ENCODE measurements at regions not wholly inside any gene's neighbourhood (a gene's known extent, or its start where the extent isn't known, plus 50 kb on each side); places are given as distances from the start of the nearest gene placed in this dataset.

DNA sequence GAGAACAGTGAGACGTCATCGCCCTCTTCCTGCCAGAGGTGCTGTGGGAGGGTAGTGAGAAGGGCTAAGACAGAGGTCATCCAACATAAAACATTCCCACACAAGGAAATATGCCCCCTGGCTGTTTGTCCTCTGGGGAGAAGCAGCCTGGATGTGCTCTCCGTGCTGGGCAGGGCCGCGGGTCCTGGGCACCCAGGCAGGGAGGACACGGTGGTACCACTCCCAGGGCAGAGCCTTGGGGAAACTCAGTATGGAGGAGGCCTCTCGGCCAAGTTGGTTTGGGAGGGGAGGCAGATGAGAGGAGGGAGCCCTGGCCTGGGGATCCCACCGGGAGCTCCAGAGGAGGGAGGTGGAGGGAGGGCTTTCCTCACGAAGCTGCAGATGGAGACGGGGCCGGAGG lies 129.4 kb downstream of the GLRX3 start:
- H3K56ac ChIP-seq (ENCODE audit: extremely low read depth, insufficient read depth, low read length) = no peak overlapping the region
- ChIA-PET POLR2A (ENCODE audit: unreplicated experiment) (no interaction called here), CTCF (no interaction called here)
- dilution Hi-C loops (cut with HindIII; ENCODE audit: low sequenced_read_pairs, unreplicated experiment) = no loop called here
- no peak overlapping the region for H4K8ac ChIP-seq (ENCODE audit: low read depth in 2 of 2, low read length in 2 of 2)
- H3K4ac ChIP-seq (ENCODE audit: low read depth, low read length) = no peak overlapping the region
- no peak overlapping the region for H3K4me2 ChIP-seq (ENCODE audit: low read depth, low read length)
- WGBS, 2 experiments (ENCODE audit: extremely low coverage in 2 of 2, insufficient read length in 1 of 2) = 65% methylated on average over 2 of the region's 11 CpGs; no CpG with 5 or more reads in 1 of the 2 experiments
- H4K91ac ChIP-seq (ENCODE audit: insufficient read depth, low read depth, low read length) = no peak overlapping the region
- H3K9ac ChIP-seq (ENCODE audit: low read depth, low read length) = no peak overlapping the region
- no peak for TF ChIP-seq MAZ (IDR thresholded peaks at IDR 0.05; ENCODE audit: borderline replicate concordance, low read depth, low read length)
- no peak for TF ChIP-seq RFX5 (IDR thresholded peaks at IDR 0.05; ENCODE audit: low read depth, low read length)
- no peak for TF ChIP-seq POLR2A (IDR thresholded peaks at IDR 0.05; ENCODE audit: low read depth, low read length)
- no peak for TF ChIP-seq FOS (IDR thresholded peaks at IDR 0.05; ENCODE audit: low read depth, low read length)
- TF ChIP-seq NFE2L2 (IDR thresholded peaks at IDR 0.05; ENCODE audit: low read depth, low read length) = no peak
- no peak for TF ChIP-seq MAFK (IDR thresholded peaks at IDR 0.05; ENCODE audit: low read depth, low read length)
- no peak for TF ChIP-seq CEBPB (IDR thresholded peaks at IDR 0.05; ENCODE audit: low read depth, low read length)
- intact Hi-C loops (cut with micrococcal nuclease) = no loop called here
- H2BK15ac ChIP-seq (ENCODE audit: low read depth, low read length) = no peak overlapping the region
- no peaks in the 10 kb centered on the region for H3K36me3 ChIP-seq (ENCODE audit: control insufficient read depth, insufficient read depth, low read length)
- no peak overlapping the region for H2AFZ ChIP-seq (replicated peaks; ENCODE audit: low read length, poor library complexity)
- H4K5ac ChIP-seq (ENCODE audit: low read depth, low read length) = no peak overlapping the region
- DNase-seq (no peak), ATAC-seq (ENCODE audit: low read depth) (no peak)
- H3K27me3 ChIP-seq (ENCODE audit: control insufficient read depth, insufficient read depth, low read length) = no peaks in the 10 kb centered on the region
- H2AK5ac ChIP-seq (ENCODE audit: low read depth, low read length) = no peak overlapping the region
- no peak overlapping the region for H2AK9ac ChIP-seq (replicated peaks; ENCODE audit: low read depth, low read length, poor library complexity)
- H3K4me1 ChIP-seq (ENCODE audit: control insufficient read depth, insufficient read depth, low read length) = no peaks in the 10 kb centered on the region
- H2BK20ac ChIP-seq (ENCODE audit: low read depth, low read length) = no peak overlapping the region
- H4K20me1 ChIP-seq (ENCODE audit: insufficient read depth, low read length) = no peaks in the 10 kb centered on the region
- no peaks in the 10 kb centered on the region for H3K79me1 ChIP-seq (ENCODE audit: low read depth in 1 of 2, low read length in 2 of 2)
- H3K4me3 ChIP-seq (ENCODE audit: insufficient read depth, low read depth, low read length) = no peak overlapping the region
- no peak overlapping the region for H3K27ac ChIP-seq (ENCODE audit: insufficient read depth, low read length)
- no peak overlapping the region for H3K14ac ChIP-seq (replicated peaks; ENCODE audit: low read depth, low read length)
- no peaks in the 10 kb centered on the region for H3K9me1 ChIP-seq (ENCODE audit: insufficient read depth, low read length)
- peaks cover 50% of the 10 kb centered on the region for H3K9me3 ChIP-seq (ENCODE audit: control insufficient read depth, insufficient read depth, low read length)
- H3K23ac ChIP-seq (ENCODE audit: low read depth, low read length) = no peak overlapping the region
- H2BK120ac ChIP-seq (ENCODE audit: low read depth, low read length) = no peak overlapping the region
- no TSS peak for BruUV-seq (replicated peaks)
- no peak overlapping the region for H2BK5ac ChIP-seq (ENCODE audit: low read depth, low read length, poor library complexity, severe bottlenecking)
- in situ Hi-C loops (cut with MboI; ENCODE audit: low sequenced_read_pairs) = no loop called here
- no peak overlapping the region for H3K18ac ChIP-seq (ENCODE audit: low read depth, low read length)
